Fibroblast of lung (primary cell): ENCODE measurements at regions not wholly inside any gene's neighbourhood (a gene's known extent, or its start where the extent isn't known, plus 50 kb on each side); places are given as distances from the start of the nearest gene placed in this dataset.

Source experiments
- CTCF ChIP-seq, 2 donors: IDR thresholded peaks in 1 of 2; conservative IDR thresholded peaks in 1 of 2; 1 replicate in 1 of 2; 2 replicates in 1 of 2; pipeline ENCODE4 v1.5.1; 2011 to 2012; ENCODE audit warnings: low read length in 2 of 2, control low read depth in 1 of 2, inconsistent platforms in 1 of 2, low read depth in 1 of 2, mild to moderate bottlenecking in 1 of 2
- EZH2 ChIP-seq: IDR thresholded peaks from 2 replicates; pipeline ENCODE4 v1.5.1; 2012; ENCODE audit warnings: low read length, control low read depth, mild to moderate bottlenecking; ENCODE audit errors: missing control alignments

GRCh38 chr3:70752051-70752450 is 439.6 kb upstream of the MDFIC2 start:
- no peak for TF ChIP-seq CTCF (conservative IDR thresholded peaks at IDR 0.05 in 1 of 2, IDR thresholded peaks at IDR 0.05 in 1 of 2; ENCODE audit: low read depth in 1 of 2, low read length in 2 of 2)
- no peak for TF ChIP-seq EZH2
